ENCODE measurements at regions not wholly inside any gene's neighbourhood (a gene's known extent, or its start where the extent isn't known, plus 50 kb on each side); places are given as distances from the start of the nearest gene placed in this dataset.

GRCh38 chr14:65936342-65936975 lies 523.9 kb downstream of the FUT8 start:
- no peak for DNase-seq

DNA sequence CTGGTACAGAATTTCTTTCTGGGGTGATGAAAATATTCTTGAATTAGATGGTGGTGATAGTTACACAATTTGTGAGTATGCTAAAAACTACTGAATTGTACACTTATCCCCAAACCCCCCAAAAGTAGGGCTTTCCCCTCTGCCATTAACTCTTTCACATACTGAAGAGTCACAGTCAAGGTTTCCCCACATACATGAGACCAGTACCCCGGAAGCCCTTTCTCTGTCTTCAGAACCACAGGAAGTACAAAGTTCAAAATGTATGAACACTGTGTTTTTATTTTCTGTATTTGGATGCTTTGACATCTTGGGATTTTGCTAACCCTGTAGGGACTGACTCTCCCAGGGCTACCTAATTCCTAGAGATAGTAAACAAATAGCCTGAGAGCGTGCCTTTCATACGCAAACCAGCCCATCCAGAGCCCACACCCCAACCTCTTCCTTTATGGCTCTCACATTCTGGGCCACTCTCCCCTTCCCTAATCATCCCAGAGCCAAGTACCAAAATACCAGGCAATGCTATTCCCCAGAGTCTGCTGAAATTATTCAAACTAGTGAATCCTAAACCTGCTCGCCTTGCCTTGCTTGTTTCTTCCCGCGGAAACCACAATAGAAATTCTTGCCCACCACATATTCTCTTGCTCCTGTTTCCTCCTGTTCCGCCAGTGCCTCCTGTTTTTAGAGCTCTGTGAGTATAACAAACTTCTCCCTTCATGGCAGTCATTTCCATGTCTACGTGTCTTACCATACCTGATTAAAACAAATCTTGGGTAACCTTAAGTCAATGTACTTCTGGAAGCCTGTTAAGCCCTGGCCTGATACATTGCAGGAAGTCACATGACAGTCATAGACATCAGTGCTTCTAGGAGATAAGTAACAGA lies 524.8 kb downstream of the FUT8 start:
- no peak for DNase-seq

DNA sequence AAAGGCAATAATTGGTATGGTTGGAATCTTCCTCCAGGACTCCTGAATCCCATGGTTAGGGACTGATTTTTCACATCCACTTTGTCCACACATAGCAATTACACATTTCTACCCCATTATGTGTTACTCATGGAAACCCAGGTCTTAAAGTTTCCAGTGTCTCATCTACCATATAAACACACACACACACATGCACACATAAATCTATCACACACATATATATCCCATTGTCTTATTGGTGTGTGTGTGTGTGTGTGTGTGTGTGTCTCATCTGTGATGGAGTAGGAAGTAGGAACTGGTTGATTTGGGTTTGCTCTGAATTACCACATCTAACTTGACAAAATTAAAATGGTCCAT lies 525.4 kb downstream of the FUT8 start:
- DNase-seq, result no peak

GRCh38 chr14:65938738-65939137 lies 526.2 kb downstream of the FUT8 start:
- DNase-seq, result no peak

GRCh38 chr14:65939184-65939583 lies 526.7 kb downstream of the FUT8 start:
- no peak for DNase-seq

- no peak for DNase-seq
Observed at GRCh38 chr14:65940056-65940735, 527.7 kb downstream of the FUT8 start.

DNA sequence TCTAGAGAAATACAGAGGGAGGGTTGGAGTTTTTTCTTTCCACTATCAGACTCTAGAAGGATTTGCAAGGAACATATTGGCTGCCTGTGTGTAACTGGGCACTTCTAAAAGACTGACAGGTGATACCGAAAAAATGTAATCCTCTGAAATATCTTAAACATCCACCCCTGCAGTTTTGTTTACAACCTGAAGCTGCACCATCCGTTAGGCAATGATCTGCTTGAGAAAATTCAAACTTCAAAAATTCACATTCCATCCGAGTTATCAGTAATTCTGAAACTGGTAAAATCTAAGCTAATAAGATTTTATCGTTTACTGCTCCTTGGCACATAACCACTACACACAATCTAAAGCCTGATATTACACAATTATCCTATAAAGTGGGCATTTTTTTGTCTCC lies 528.6 kb downstream of the FUT8 start:
- DNase-seq, result no peak

DNA sequence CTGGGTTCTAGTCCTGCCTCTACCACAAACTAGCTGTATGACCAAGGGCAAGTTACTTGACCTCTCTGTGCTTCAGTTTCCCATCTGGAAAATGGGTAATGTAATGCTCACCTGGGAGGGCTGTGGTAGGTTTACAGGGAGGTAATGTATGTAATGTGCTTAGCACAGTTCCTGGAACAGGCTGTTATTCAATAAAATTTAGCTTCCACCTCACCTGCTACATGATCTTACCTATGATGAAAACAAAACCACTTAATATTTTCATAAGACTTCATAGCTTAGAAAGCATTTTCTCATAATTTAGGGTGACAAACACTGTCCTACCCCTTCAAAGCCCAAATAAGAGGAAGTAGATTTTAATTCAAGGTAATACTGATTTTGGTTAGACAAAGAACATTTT lies 530.6 kb downstream of the FUT8 start:
- DNase-seq, result no peak

GRCh38 chr14:65943916-65944410 lies 531.4 kb downstream of the FUT8 start:
- no peak for DNase-seq

GRCh38 chr14:65945327-65945726 lies 532.8 kb downstream of the FUT8 start:
- no peak for DNase-seq

DNA sequence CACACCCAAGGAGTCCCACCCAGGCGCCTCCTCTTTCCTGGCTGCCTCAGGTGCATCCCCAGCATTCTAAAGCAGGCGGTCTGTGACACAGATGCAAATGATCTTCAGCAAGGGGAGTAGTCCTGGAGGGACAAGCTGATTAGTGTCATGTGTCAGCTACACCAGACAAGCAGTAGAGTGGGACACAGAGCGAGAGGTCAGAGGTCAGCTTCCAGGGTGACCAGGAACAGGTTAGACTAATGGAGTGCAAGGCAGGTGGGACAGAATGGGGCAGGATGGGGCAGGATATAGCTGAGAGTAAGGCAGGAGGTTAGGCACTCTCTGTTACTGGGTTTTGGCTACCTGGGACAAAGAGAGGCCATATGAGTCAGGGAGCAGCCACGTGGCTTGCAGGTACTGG lies 534.0 kb downstream of the FUT8 start:
- no peak for DNase-seq

GRCh38 chr14:65948302-65948701 lies 535.8 kb downstream of the FUT8 start:
- no peak for DNase-seq

DNA sequence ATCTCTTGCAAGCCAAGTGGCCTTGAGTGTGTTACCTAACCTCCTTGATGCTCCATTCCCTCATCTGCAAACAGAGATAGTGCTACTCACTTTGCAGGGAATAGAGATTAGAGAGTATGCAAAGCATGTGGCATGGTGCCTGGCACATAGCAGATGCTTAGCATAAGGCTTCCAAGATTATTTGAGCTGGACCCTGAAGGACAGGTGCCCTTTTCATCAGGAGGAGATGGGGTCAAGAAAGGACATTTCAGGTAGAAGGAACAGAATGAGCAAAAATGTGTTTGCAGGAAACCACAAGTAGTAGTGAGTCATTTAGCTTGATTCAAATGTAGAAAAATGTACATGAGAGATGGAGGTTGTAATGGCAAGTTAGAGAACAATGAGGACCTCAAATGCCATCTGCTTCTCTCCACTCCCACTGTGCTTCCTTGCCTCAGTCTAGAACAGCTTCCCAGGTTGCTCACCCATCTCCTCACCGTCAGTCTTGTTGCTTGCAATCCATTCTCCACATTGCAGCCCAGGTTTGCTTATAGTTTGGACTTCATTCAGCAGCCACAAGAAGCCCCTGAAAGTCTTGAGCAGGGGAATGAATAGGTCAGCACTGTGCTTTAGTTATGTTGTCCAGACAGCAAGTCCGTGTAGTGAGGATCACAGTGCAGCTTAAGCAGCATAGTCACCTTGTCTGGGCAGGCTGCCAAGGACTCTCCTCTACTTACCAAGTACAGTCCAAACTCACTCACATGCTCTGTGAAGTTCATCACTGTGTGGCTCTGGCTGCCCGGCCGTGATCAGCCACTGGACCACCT lies 536.3 kb upstream of the CCDC196 start:
- DNase-seq, result no peak

DNA sequence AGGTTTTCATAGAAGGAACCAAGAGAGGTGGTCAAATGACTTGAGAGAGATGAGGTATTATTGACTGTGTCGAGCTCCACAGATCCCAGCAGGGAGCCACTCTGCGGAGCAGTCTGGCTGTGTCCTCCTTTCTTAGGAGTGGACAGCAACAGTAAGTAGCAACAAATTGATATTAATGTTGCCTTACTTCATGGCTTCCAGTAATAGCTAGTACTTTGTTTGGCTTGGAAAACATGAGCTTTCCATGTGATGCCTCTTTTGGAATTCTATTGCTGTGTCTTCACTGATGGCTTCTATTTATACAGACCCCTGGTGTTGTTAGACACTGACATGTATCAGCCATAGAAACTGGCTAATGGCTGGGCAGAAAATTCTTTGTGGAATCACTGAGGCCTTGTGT lies 531.2 kb upstream of the CCDC196 start:
- no peak for DNase-seq

GRCh38 chr14:65957631-65958205 lies 528.5 kb upstream of the CCDC196 start:
- DNase-seq, result no peak

DNA sequence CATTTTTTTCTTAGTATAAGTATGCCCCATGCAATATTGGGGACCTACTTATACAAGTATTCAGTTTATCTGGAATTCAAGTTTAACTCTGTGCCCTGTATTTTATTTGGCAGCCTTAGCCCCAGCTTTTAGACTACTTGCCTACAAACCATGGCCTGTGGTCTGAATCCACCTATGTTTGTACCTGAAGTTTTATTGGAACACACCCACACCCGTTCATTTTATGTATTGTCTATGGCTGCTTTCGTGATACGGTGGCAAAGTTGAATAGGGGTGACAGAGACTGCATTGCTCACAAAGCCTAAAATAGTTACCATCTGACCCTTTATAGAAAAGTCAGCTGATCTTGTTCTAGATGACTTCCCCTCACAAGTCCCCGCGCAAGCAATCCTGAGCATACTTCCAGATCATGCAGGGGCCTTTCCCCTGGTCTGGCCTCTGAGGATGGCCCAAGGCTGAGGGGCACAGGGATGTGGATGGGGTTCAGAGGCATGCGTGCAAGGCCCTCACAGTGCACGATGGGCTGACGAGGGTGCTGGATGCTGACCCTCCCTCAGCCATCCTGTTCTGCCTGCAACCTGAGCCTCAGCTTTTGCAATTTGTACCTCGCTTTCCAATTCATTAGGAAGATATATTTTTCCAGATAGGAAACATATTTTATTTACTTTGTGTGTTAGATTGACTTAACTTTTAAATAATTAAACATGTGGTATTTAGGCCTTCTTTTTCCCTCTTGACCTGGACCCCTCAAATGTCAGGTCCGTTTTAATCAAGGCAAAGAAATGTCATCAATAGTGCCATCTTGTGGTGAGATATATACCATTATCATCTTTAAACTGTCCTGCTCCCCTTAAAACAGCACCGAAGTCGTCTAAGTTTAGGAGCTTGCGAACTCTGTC lies 527.3 kb upstream of the CCDC196 start:
- DNase-seq, result no peak

- DNase-seq, result no peak
Observed at GRCh38 chr14:65959563-65960024, 526.6 kb upstream of the CCDC196 start.

DNA sequence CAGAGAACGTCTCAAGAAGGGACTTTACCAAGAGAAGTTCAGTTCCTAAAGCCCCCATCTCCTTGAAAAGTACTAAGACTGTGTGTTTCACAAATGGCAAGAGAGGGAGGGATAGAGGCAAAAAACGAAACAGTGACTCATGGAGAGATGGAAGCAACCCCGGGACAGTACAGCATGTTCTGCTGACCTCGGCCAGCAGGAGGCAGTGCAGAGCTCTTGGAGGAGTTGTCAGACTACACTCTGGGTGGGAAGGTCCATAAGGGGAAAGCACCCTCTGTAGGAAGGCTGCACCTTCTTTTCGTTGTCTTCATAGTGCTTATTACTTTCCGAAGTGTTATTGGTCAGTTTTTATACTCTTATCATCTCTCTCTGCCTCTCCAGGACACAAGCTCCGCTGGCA lies 525.2 kb upstream of the CCDC196 start:
- no peak for DNase-seq

- DNase-seq, result no peak
Observed at GRCh38 chr14:65962952-65963351, 523.2 kb upstream of the CCDC196 start.

- no peak for DNase-seq
Observed at GRCh38 chr14:65964366-65964765, 521.8 kb upstream of the CCDC196 start.

DNA sequence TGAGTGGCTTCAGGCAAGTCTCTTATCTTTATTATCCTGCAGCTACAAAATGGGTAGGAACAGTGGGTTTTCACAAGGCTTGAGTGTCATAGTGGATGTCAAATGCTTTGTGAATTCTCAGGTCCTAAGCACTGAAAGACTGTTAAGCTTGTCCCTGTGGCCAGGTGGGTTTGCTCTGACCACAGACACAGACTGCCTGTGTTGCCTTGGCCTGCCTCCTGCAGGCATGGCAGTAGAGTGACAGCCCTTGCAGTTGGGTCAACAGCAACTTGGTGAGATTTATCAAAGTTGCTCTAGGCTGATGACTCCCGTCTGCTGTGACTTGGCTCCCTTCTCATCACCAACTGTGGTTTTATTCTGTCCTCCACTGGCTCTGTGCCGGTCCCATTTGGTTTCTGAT lies 520.0 kb upstream of the CCDC196 start:
- DNase-seq, result no peak

Data from occipital lobe (tissue), 1 donor.